Activated naive CD4-positive, alpha-beta T cell treated with anti-CD3 and anti-CD28 coated beads, Interleukin-2, amount 50 U/mL, for 72 hours (primary cell): ENCODE measurements at regions not wholly inside any gene's neighbourhood (a gene's known extent, or its start where the extent isn't known, plus 50 kb on each side); places are given as distances from the start of the nearest gene placed in this dataset.

Source experiments
- ATAC-seq, 2 donors: fragments of 150-1000 bp; cut with Tn5 transposase; 2 replicates each; pipeline ENCODE4 v1.10.0; 2021; ENCODE audit warnings: mild to moderate bottlenecking in 2 of 2, moderate library complexity in 2 of 2
- DNase-seq, 2 donors: peaks; one replicate each; pipeline ENCODE4 v3.0.0; 2021 to 2022; ENCODE audit warnings: low spot score in 2 of 2
- H3K27ac Mint-ChIP-seq, 2 donors: one replicate each; pipeline ENCODE4 v1.8.0; 2022; ENCODE audit warnings: mild to moderate bottlenecking in 2 of 2, mixed read lengths in 2 of 2
- H3K36me3 Mint-ChIP-seq, 2 donors: one replicate each; pipeline ENCODE4 v1.8.0; 2022; ENCODE audit warnings: mixed read lengths in 2 of 2
- H3K9me3 Mint-ChIP-seq, 2 donors: one replicate each; pipeline ENCODE4 v1.8.0; 2022; ENCODE audit warnings: mixed read lengths in 2 of 2

GRCh38 chr12:125688881-125689280, 623.6 kb downstream of the AACS start:
- H3K36me3 Mint-ChIP-seq = no peaks in the 10 kb centered on the region
- no peak for ATAC-seq
- H3K9me3 Mint-ChIP-seq = peaks cover 0 to 7% of the 10 kb centered on the region in 2 donors
- DNase-seq = no peak
- no peak overlapping the region for H3K27ac Mint-ChIP-seq

- Mint-ChIP-seq H3K36me3 (no peaks in the 10 kb centered on the region), H3K9me3 (peaks cover 5 to 7% of the 10 kb centered on the region in 2 donors), H3K27ac (no peak overlapping the region)
- ATAC-seq (no peak), DNase-seq (no peak)
Observed at GRCh38 chr12:125689576-125690410, 624.6 kb downstream of the AACS start.

GRCh38 chr12:125690841-125691240, 625.6 kb downstream of the AACS start:
- Mint-ChIP-seq H3K36me3 (no peaks in the 10 kb centered on the region), H3K27ac (no peak overlapping the region), H3K9me3 (peaks cover 9 to 16% of the 10 kb centered on the region in 2 donors)
- ATAC-seq = no peak
- no peak for DNase-seq

GRCh38 chr12:125696054-125696453, 630.8 kb downstream of the AACS start:
- DNase-seq (no peak), ATAC-seq (no peak)
- Mint-ChIP-seq H3K27ac (no peak overlapping the region), H3K9me3 (peaks cover 9% of the 10 kb centered on the region in 2 donors), H3K36me3 (no peaks in the 10 kb centered on the region)

GRCh38 chr12:125704803-125705202, 639.6 kb downstream of the AACS start:
- Mint-ChIP-seq H3K27ac (no peak overlapping the region), H3K9me3 (peaks cover 9 to 13% of the 10 kb centered on the region in 2 donors), H3K36me3 (no peaks in the 10 kb centered on the region)
- DNase-seq (no peak), ATAC-seq (no peak)

- ATAC-seq = no peak
- no peak overlapping the region for H3K27ac Mint-ChIP-seq
- H3K9me3 Mint-ChIP-seq = peaks cover 15 to 20% of the 10 kb centered on the region in 2 donors
- DNase-seq = no peak
- peaks cover 9% of the 10 kb centered on the region in 2 donors for H3K36me3 Mint-ChIP-seq
Observed at GRCh38 chr12:125720961-125721360, 655.7 kb downstream of the AACS start.

GRCh38 chr12:125734137-125734536, 668.9 kb downstream of the AACS start:
- H3K27ac Mint-ChIP-seq = no peak overlapping the region

GRCh38 chr12:125738211-125738610, 673.0 kb downstream of the AACS start:
- H3K36me3 Mint-ChIP-seq = no peaks in the 10 kb centered on the region
- no peak overlapping the region for H3K27ac Mint-ChIP-seq
- DNase-seq (no peak), ATAC-seq (no peak)
- H3K9me3 Mint-ChIP-seq = peaks cover 20 to 21% of the 10 kb centered on the region in 2 donors

More at GRCh38 chr12:125734137-125734536, 668.9 kb downstream of the AACS start:
- DNase-seq (no peak), ATAC-seq (no peak)
- H3K36me3 Mint-ChIP-seq = no peaks in the 10 kb centered on the region
- H3K9me3 Mint-ChIP-seq = peaks cover 9% of the 10 kb centered on the region in 2 donors

GRCh38 chr12:125742413-125742812, 677.2 kb downstream of the AACS start:
- no peak for ATAC-seq

GRCh38 chr12:125744201-125744600, 679.0 kb downstream of the AACS start:
- no peak overlapping the region for H3K27ac Mint-ChIP-seq
- DNase-seq = no peak
- no peak for ATAC-seq
- H3K9me3 Mint-ChIP-seq = peaks cover 11 to 12% of the 10 kb centered on the region in 2 donors
- no peaks in the 10 kb centered on the region for H3K36me3 Mint-ChIP-seq

More at GRCh38 chr12:125742413-125742812, 677.2 kb downstream of the AACS start:
- no peak overlapping the region for H3K27ac Mint-ChIP-seq
- no peak for DNase-seq
- no peaks in the 10 kb centered on the region for H3K36me3 Mint-ChIP-seq
- H3K9me3 Mint-ChIP-seq = peaks cover 11 to 12% of the 10 kb centered on the region in 2 donors

- Mint-ChIP-seq H3K27ac (no peak overlapping the region), H3K9me3 (peaks cover 4% of the 10 kb centered on the region in 2 donors), H3K36me3 (no peaks in the 10 kb centered on the region)
- ATAC-seq = no peak
- DNase-seq = no peak
Observed at GRCh38 chr12:125755512-125755911, 690.3 kb downstream of the AACS start.

GRCh38 chr12:125766091-125766490, 700.9 kb downstream of the AACS start:
- Mint-ChIP-seq H3K36me3 (no peaks in the 10 kb centered on the region), H3K27ac (no peak overlapping the region), H3K9me3 (no peaks in the 10 kb centered on the region)
- ATAC-seq (no peak), DNase-seq (no peak)

- no peak overlapping the region for H3K27ac Mint-ChIP-seq
- H3K36me3 Mint-ChIP-seq = no peaks in the 10 kb centered on the region
- no peaks in the 10 kb centered on the region for H3K9me3 Mint-ChIP-seq
- no peak for DNase-seq
- no peak for ATAC-seq
Observed at GRCh38 chr12:125772403-125772802, 707.2 kb downstream of the AACS start.

GRCh38 chr12:125773033-125773640, 707.9 kb downstream of the AACS start:
- H3K27ac Mint-ChIP-seq = no peak overlapping the region
- no peaks in the 10 kb centered on the region for H3K9me3 Mint-ChIP-seq
- ATAC-seq = peak in 1 of 2 donors; percentile 58
- H3K36me3 Mint-ChIP-seq = no peaks in the 10 kb centered on the region
- peak in 1 of 2 donors; percentile 17 for DNase-seq

GRCh38 chr12:125775507-125775906, 710.3 kb downstream of the AACS start:
- no peaks in the 10 kb centered on the region for H3K36me3 Mint-ChIP-seq
- ATAC-seq (no peak), DNase-seq (no peak)
- H3K27ac Mint-ChIP-seq = no peak overlapping the region
- no peaks in the 10 kb centered on the region for H3K9me3 Mint-ChIP-seq

GRCh38 chr12:125776212-125776611, 711.0 kb downstream of the AACS start:
- ATAC-seq (no peak), DNase-seq (no peak)
- Mint-ChIP-seq H3K36me3 (no peaks in the 10 kb centered on the region), H3K27ac (no peak overlapping the region), H3K9me3 (no peaks in the 10 kb centered on the region)

GRCh38 chr12:125786143-125786542, 720.9 kb downstream of the AACS start:
- DNase-seq = no peak
- H3K27ac Mint-ChIP-seq = no peak overlapping the region
- H3K9me3 Mint-ChIP-seq = peaks cover 7 to 11% of the 10 kb centered on the region in 2 donors
- ATAC-seq = no peak
- no peaks in the 10 kb centered on the region for H3K36me3 Mint-ChIP-seq

GRCh38 chr12:125794401-125794800, 729.2 kb downstream of the AACS start:
- no peaks in the 10 kb centered on the region for H3K36me3 Mint-ChIP-seq
- ATAC-seq = no peak
- DNase-seq = no peak
- H3K9me3 Mint-ChIP-seq = peaks cover 15 to 20% of the 10 kb centered on the region in 2 donors
- no peak overlapping the region for H3K27ac Mint-ChIP-seq
